ENCODE measurements at regions not wholly inside any gene's neighbourhood (a gene's known extent, or its start where the extent isn't known, plus 50 kb on each side); places are given as distances from the start of the nearest gene placed in this dataset.
A peak's percentile ranks its signal among the peaks of the same experiment; 100 is the strongest.
"Not testable (repeated sequence)": the region's sequence is repeated elsewhere in the genome, so short reads cannot be mapped to it uniquely, and the experiment has no call there.

- DNase-seq (ENCODE audit: low spot score), result no peak
These were observed 117.8 kb upstream of the ENPP6 start for GRCh38 chr4:184335520-184335919.

DNA sequence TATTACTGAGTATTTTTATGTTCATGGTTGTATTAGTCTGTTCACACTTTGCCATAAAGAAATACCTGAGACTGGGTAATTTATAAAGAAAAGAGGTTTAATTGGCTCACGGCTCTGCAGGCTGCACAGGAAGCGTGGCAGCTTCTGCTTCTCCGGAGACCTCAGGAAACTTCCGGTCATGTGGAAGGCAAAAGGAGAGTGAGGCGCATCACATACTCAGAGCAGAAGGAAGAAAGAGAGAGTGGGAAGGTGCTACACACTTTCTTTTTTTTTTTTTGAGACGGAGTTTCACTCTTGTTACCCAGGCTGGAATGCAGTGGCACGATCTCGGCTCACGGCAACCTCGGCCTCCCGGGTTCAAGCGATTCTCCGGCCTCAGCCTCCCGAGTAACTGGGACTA lies 115.8 kb upstream of the ENPP6 start:
- DNase-seq (ENCODE audit: low spot score), result not testable (repeated sequence)

DNA sequence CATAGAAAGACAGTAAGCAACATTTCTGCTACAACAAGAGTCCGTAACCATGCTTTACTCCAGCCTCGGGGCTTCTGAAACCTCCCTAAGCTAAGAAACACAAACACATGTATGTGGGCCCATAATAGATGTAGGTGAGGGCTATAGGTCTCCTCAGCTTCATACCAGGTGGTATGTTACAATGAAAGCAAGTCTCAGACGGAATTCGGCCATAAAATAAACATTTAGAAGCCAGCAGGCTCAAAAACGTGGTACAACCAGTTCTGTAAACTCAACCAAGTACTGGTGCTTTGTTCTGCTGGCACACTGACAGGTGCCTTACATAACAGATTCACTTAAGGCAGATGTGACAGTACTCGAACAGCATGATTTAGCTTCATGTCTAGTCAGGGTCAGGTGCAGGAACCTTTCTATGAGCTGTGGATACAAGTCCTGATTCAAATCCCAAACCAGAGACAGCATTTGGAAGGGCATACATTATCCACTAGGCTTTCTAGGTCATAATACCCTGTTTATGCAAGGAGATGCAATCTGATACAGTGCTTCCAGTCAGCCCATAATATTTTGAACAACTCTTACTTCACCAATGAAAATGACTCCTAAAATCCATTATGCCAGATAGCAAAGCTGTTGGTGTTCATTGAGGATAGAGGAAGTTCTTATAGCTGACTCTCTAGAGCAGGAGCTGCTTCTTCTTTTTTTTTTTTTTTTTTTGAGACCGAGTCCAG lies 113.8 kb upstream of the ENPP6 start:
- DNase-seq (ENCODE audit: low spot score), result no peak

GRCh38 chr4:184330517-184331094 lies 112.9 kb upstream of the ENPP6 start:
- not testable (repeated sequence) for DNase-seq (ENCODE audit: low spot score)

DNA sequence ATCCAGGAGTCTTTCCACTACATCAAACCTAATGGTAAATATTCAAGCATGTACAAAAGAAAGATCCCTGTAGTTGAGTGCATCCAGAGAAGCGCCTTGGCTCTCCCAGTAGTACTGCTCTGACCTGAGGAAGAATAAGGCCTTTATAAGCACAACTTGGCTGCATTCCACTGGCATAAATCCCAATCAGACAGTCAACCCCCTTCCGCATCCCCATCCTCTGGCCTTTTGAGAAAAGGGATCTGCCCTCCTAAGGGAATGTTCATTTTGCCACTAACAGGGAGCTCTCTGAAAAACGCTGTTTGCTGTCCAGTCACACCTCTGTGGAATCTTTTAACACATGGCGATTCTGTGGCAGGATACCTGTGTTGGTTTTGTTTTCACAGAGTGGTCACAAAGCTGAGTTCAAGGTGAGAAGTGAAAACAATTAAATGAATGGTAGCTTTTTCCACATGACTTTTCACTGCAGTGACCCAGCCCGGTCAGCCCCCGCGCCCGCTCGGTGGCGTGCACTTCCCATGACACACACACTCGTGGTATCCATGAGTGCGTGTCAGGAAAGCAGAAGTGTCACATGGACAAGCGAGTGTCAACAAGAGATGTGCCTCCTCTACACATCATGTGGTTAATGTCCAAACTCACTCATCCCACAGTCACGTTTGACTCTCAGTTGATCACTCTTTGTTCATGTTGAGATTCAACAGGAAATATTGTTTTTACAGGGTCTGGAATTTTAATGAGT lies 112.2 kb upstream of the ENPP6 start:
- DNase-seq (ENCODE audit: low spot score), result no peak

DNA sequence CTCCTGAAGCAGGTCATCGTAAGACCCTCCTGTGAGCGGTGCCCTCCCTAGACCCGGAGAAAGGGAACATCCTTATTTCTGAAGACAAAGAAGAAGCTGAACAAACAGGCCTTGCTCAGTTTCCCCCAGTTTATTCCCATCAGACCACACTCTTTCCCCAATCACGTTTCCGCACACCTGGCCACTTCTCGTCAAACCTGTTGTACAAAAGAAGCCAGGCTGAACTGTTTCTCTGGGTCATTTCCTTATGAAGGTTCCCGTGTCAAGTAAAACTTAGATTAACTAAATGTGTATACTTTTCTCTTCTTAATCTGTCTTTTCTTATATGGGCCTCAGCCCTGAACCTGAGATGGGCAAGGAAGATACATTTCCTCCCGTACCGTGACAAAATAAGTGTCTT lies 111.6 kb upstream of the ENPP6 start:
- DNase-seq (ENCODE audit: low spot score), result no peak

DNA sequence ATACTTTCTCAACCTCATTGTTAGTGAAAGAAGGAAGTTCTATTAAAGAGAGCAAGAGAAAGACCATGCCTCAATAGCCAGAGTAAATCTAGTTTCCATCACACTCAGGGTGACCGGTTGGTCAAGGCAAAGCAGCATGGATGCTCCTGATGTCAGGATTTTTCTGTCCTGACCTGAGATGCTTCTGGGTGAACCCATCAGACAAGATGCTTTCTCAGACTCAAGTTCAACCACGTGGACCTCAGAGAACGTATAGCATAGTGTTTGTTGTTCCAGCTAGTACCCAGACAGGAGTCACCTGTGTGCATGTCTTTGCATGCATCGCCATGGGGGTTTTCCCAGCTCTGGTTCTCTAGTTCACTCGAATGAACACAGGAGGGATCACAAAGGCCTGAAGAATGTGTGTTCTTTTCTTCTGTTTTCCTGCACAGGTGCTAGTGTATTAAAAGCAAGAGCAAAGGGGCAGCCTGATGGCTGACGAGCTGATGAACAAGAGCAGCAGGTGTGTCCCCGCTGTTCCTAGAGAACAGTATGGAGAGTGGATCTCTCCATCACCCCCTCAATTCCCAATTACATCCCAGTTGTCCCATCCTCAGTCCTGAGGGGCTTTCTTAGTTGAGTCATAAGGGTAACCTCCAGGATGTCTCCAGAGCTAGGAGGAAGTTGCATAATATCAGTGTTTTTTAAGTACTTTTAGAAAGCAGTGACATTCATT lies 110.5 kb upstream of the ENPP6 start:
- no peak for DNase-seq (ENCODE audit: low spot score)

DNA sequence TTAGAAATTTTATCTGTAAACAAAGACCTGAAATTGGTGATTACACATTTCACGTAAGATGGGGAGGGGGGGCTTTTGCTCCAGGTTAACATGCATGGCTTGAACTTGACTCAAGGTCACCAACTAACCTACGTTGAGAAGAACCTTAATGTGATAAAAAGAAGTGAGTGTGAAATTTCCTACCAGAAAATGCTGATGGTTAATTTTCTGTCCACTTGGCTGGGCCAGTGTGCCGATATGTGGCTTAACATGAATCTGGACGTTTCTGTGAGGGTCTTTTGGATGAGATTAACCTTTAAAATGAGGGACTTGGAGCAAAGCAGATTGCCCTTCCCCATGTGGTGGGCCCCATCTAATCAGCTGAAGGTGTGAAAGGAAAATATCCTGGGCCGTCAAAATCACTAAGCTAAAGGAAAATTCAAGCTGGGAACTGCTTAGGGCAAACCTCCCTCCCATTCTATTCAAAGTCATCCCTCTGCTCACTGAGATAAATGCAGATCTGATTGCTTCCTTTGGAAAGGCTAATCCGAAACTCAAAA lies 107.3 kb upstream of the ENPP6 start:
- DNase-seq (ENCODE audit: low spot score), result no peak

GRCh38 chr4:184322328-184323025 lies 104.8 kb upstream of the ENPP6 start:
- DNase-seq (ENCODE audit: low spot score), result peak; percentile 19

- DNase-seq (ENCODE audit: low spot score), result no peak
These were observed 103.0 kb upstream of the ENPP6 start for GRCh38 chr4:184320631-184321030.

- no peak for DNase-seq (ENCODE audit: low spot score)
These were observed 101.2 kb upstream of the ENPP6 start for GRCh38 chr4:184318852-184319251.

- DNase-seq (ENCODE audit: low spot score), result no peak
These were observed 99.7 kb upstream of the ENPP6 start for GRCh38 chr4:184317234-184317918.

GRCh38 chr4:184316821-184317220 lies 99.1 kb upstream of the ENPP6 start:
- DNase-seq (ENCODE audit: low spot score), result no peak

DNA sequence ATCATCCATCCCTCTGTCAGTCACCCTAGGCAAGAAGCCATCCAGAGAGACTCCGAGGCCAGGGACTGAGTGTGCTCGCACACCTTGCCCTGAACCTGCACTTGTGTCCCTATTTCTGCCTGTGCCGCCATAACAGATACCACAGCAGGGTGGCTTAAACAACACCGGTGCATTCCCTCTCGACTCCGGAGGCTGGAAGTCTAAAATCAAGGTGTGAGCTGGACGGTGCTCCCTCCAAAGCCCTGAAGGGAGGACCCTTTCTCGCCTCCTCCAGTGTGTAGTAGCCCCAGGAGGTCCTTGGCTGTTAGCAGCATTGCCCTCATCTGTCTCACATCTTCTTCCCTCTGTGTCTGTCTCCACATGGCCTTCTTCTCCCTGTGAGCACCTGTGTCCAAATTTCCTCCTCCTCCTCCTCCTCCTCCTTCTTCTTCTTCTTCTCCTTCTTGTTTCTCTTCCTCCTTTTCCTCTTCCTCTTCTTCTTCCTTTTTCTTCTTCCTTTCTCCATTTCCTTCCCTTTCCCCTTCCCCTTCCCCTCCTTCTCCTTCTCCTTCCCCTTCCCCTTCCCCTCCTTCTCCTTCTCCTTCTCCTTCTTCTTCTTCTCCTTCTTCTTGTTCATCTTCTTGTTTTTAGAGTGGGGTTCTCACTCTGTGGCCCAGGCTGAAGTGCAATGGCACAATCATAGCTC lies 98.1 kb upstream of the ENPP6 start:
- DNase-seq (ENCODE audit: low spot score), result no peak

GRCh38 chr4:184313702-184314659 lies 96.3 kb upstream of the ENPP6 start:
- no peak for DNase-seq (ENCODE audit: low spot score)

DNA sequence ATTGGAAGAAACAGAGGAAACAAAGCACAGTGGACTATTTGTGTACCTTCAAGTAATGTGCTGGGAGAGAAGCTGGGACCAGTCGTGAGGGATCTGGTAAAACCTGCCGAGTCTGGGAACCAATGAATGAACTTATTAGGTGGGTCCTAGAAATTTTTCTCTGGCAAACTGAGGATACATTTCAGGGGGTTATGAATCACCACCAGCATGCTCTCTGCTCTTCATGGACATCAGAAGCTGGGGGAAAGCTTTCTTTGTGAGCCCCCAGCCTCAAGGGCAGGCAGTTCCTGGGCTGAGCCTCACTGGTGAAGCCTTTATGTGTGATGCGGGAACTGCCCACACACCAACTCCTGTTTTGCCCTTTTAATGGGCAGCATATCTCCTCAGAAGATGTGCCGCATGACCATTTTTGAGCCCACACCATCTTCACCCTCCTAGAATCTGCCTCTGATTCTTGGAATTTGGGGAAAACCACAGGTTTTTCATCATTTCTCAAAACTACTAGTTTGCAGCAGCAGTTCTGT lies 95.4 kb upstream of the ENPP6 start:
- DNase-seq (ENCODE audit: low spot score), result no peak

DNA sequence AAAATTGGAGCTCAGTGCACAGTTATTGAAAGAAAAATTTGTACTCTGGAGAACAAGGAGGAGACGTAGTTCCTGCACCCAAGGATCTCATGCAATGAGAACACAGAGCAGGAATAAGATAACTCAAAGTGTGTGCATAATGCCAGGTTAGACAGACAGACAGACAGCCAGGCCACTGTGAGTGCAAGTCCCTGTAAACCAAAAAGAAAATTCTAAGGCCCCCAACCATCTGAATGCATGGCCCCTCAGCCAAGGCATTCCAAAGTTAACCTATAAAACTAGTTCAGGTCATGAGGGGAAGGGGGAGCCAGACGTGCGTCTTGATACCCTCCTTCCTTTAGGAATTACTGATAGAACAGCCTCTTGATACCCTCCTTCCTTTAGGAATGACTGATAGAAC lies 94.5 kb upstream of the ENPP6 start:
- no peak for DNase-seq (ENCODE audit: low spot score)

GRCh38 chr4:184310881-184311709 lies 93.4 kb upstream of the ENPP6 start:
- no peak for DNase-seq (ENCODE audit: low spot score)

Data from SW480 (cell line).